SU-DHL-6 (cell line): ENCODE measurements at regions not wholly inside any gene's neighbourhood (a gene's known extent, or its start where the extent isn't known, plus 50 kb on each side); places are given as distances from the start of the nearest gene placed in this dataset.

Experiments used
- CTCF ChIP-seq: fragments of 200-600 bp; sonication (generic); IDR thresholded peaks from one replicate; pipeline ENCODE4 v1.5.1; 2017; ENCODE audit warnings: antibody characterized with exemption, mild to moderate bottlenecking, low read length, moderate library complexity; ENCODE audit not compliant: insufficient read depth, poor library complexity, severe bottlenecking
- EZH2phosphoT487 ChIP-seq: fragments of 200-600 bp; sonication (generic), shearing (Covaris generic); conservative IDR thresholded peaks from 2 replicates; pipeline ENCODE4 v1.6.1; 2018; ENCODE audit warnings: mild to moderate bottlenecking, antibody characterized with exemption, low read length, moderate library complexity, mixed read lengths

GRCh38 chr18:68499141-68499540 is 215.8 kb downstream of the TMX3 start:
- TF ChIP-seq CTCF = no peak
- TF ChIP-seq EZH2phosphoT487 = no peak
